Esophagus muscularis mucosa (tissue), 4 donors: ENCODE measurements at regions not wholly inside any gene's neighbourhood (a gene's known extent, or its start where the extent isn't known, plus 50 kb on each side); places are given as distances from the start of the nearest gene placed in this dataset.

Source experiments
- EP300 ChIP-seq: sonication (generic); formaldehyde crosslinking; IDR thresholded peaks from one replicate; pipeline ENCODE4 v1.6.1; 2017; ENCODE audit warnings: antibody characterized with exemption
- POLR2A ChIP-seq: fragments of 450-650 bp; IDR thresholded peaks from one replicate; pipeline ENCODE4 v1.6.1; 2017; ENCODE audit warnings: antibody characterized with exemption, moderate library complexity, mild to moderate bottlenecking, low read depth
- POLR2AphosphoS5 ChIP-seq, 2 donors: sonication (generic); formaldehyde crosslinking; IDR thresholded peaks; one replicate each; pipeline ENCODE4 v1.6.1; 2017; ENCODE audit warnings: antibody characterized with exemption in 2 of 2
- TF ChIP-seq, protein P1 (sequence below), 3 experiments: fragments of 200-600 bp in 2 of 3; fragments of 450-650 bp in 1 of 3; sonication (generic) in 2 of 3; IDR thresholded peaks; one replicate each; pipeline ENCODE4 v1.5.1; 2017 to 2019; ENCODE audit warnings: antibody characterized with exemption in 3 of 3, mild to moderate bottlenecking in 2 of 3, moderate library complexity in 1 of 3

DNA sequence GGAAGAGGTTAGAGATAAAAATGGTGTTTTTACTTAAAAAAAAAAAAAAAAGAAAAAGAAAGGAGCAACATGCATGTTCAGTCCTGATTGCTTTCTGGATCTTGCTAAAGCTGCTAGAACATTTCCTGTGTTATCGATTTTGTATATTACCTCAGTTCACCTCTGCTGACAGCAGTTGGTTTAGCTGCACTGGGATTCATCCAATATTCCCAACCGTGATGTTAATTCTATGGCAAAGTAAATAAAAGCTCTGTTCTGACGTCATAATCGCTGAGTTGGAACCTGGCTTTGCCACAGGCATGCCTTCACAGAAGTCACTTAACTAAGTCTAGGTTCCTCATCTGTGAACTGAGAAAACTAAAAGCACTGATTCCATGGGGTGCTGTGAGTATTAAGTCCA, 90.7 kb upstream of the SORBS2 start:
- TF ChIP-seq, protein P1, sequence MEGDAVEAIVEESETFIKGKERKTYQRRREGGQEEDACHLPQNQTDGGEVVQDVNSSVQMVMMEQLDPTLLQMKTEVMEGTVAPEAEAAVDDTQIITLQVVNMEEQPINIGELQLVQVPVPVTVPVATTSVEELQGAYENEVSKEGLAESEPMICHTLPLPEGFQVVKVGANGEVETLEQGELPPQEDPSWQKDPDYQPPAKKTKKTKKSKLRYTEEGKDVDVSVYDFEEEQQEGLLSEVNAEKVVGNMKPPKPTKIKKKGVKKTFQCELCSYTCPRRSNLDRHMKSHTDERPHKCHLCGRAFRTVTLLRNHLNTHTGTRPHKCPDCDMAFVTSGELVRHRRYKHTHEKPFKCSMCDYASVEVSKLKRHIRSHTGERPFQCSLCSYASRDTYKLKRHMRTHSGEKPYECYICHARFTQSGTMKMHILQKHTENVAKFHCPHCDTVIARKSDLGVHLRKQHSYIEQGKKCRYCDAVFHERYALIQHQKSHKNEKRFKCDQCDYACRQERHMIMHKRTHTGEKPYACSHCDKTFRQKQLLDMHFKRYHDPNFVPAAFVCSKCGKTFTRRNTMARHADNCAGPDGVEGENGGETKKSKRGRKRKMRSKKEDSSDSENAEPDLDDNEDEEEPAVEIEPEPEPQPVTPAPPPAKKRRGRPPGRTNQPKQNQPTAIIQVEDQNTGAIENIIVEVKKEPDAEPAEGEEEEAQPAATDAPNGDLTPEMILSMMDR (IDR thresholded peaks at IDR 0.05): no peak
- TF ChIP-seq POLR2A (no peak), EP300 (no peak), POLR2AphosphoS5 (IDR thresholded peaks at IDR 0.05) (no peak)
